ENCODE measurements at regions not wholly inside any gene's neighbourhood (a gene's known extent, or its start where the extent isn't known, plus 50 kb on each side); places are given as distances from the start of the nearest gene placed in this dataset.
"Not testable (repeated sequence)": the region's sequence is repeated elsewhere in the genome, so short reads cannot be mapped to it uniquely, and the experiment has no call there.

GRCh38 chr6:85136310-85136709 is 313.6 kb upstream of the NT5E start:
- 84 to 87% methylated on average over 3 of the region's 3 CpGs for WGBS, 2 experiments
- Histone ChIP-seq H3K4me1 (ENCODE audit: control insufficient read depth, insufficient read depth, low read length) (no peaks in the 10 kb centered on the region), H3K36me3 (ENCODE audit: control insufficient read depth, insufficient read depth, low read length) (no peaks in the 10 kb centered on the region), H3K4me3 (ENCODE audit: insufficient read depth, low read depth, low read length) (no peak overlapping the region), H3K27ac (ENCODE audit: insufficient read depth, low read depth, low read length, poor library complexity, severe bottlenecking) (no peak overlapping the region), H3K27me3 (ENCODE audit: control insufficient read depth, insufficient read depth, low read length, poor library complexity, severe bottlenecking) (no peaks in the 10 kb centered on the region), H3K9me3 (ENCODE audit: control insufficient read depth, low read length) (no peaks in the 10 kb centered on the region)

GRCh38 chr6:85135376-85136094 is 314.3 kb upstream of the NT5E start:
- WGBS, 2 experiments: 84 to 100% methylated on average over 1 of the region's 1 CpG
- no peaks in the 10 kb centered on the region for H3K27me3 ChIP-seq (ENCODE audit: control insufficient read depth, insufficient read depth, low read length, poor library complexity, severe bottlenecking)

GRCh38 chr6:85134172-85134571 is 315.7 kb upstream of the NT5E start:
- Histone ChIP-seq H3K27me3 (ENCODE audit: control insufficient read depth, insufficient read depth, low read length, poor library complexity, severe bottlenecking) (no peaks in the 10 kb centered on the region), H3K36me3 (ENCODE audit: control insufficient read depth, insufficient read depth, low read length) (no peaks in the 10 kb centered on the region), H3K4me3 (ENCODE audit: insufficient read depth, low read depth, low read length) (no peak overlapping the region), H3K4me1 (ENCODE audit: control insufficient read depth, insufficient read depth, low read length) (no peaks in the 10 kb centered on the region), H3K27ac (ENCODE audit: insufficient read depth, low read depth, low read length, poor library complexity, severe bottlenecking) (no peak overlapping the region), H3K9me3 (ENCODE audit: control insufficient read depth, low read length) (no peaks in the 10 kb centered on the region)
- WGBS, 2 experiments: 92 to 94% methylated on average over 4 to 5 of the region's 5 CpGs

More at GRCh38 chr6:85135376-85136094, 314.3 kb upstream of the NT5E start:
- no peaks in the 10 kb centered on the region for H3K4me1 ChIP-seq (ENCODE audit: control insufficient read depth, insufficient read depth, low read length)
- no peaks in the 10 kb centered on the region for H3K9me3 ChIP-seq (ENCODE audit: control insufficient read depth, low read length)
- H3K4me3 ChIP-seq (ENCODE audit: insufficient read depth, low read depth, low read length): no peak overlapping the region
- no peak overlapping the region for H3K27ac ChIP-seq (ENCODE audit: insufficient read depth, low read depth, low read length, poor library complexity, severe bottlenecking)
- no peaks in the 10 kb centered on the region for H3K36me3 ChIP-seq (ENCODE audit: control insufficient read depth, insufficient read depth, low read length)

GRCh38 chr6:85132091-85132490 is 317.8 kb upstream of the NT5E start:
- no peak overlapping the region for H3K27ac ChIP-seq (ENCODE audit: insufficient read depth, low read depth, low read length, poor library complexity, severe bottlenecking)
- no peak overlapping the region for H3K4me3 ChIP-seq (ENCODE audit: insufficient read depth, low read depth, low read length)
- no peaks in the 10 kb centered on the region for H3K9me3 ChIP-seq (ENCODE audit: control insufficient read depth, low read length)
- no peaks in the 10 kb centered on the region for H3K36me3 ChIP-seq (ENCODE audit: control insufficient read depth, insufficient read depth, low read length)
- 80% methylated on average over 1 of the region's 1 CpG; no CpG with 5 or more reads in 1 of the 2 experiments for WGBS, 2 experiments
- no peaks in the 10 kb centered on the region for H3K27me3 ChIP-seq (ENCODE audit: control insufficient read depth, insufficient read depth, low read length, poor library complexity, severe bottlenecking)
- no peaks in the 10 kb centered on the region for H3K4me1 ChIP-seq (ENCODE audit: control insufficient read depth, insufficient read depth, low read length)

GRCh38 chr6:85130743-85131142 is 319.1 kb upstream of the NT5E start:
- Histone ChIP-seq H3K9me3 (ENCODE audit: control insufficient read depth, low read length) (no peaks in the 10 kb centered on the region), H3K4me1 (ENCODE audit: control insufficient read depth, insufficient read depth, low read length) (no peaks in the 10 kb centered on the region), H3K4me3 (ENCODE audit: insufficient read depth, low read depth, low read length) (no peak overlapping the region), H3K27ac (ENCODE audit: insufficient read depth, low read depth, low read length, poor library complexity, severe bottlenecking) (no peak overlapping the region), H3K27me3 (ENCODE audit: control insufficient read depth, insufficient read depth, low read length, poor library complexity, severe bottlenecking) (no peaks in the 10 kb centered on the region), H3K36me3 (ENCODE audit: control insufficient read depth, insufficient read depth, low read length) (no peaks in the 10 kb centered on the region)
- 90 to 94% methylated on average over 3 of the region's 3 CpGs for WGBS, 2 experiments

- Histone ChIP-seq H3K4me3 (ENCODE audit: insufficient read depth, low read depth, low read length) (no peak overlapping the region), H3K4me1 (ENCODE audit: control insufficient read depth, insufficient read depth, low read length) (no peaks in the 10 kb centered on the region), H3K9me3 (ENCODE audit: control insufficient read depth, low read length) (no peaks in the 10 kb centered on the region), H3K36me3 (ENCODE audit: control insufficient read depth, insufficient read depth, low read length) (no peaks in the 10 kb centered on the region), H3K27me3 (ENCODE audit: control insufficient read depth, insufficient read depth, low read length, poor library complexity, severe bottlenecking) (no peaks in the 10 kb centered on the region), H3K27ac (ENCODE audit: insufficient read depth, low read depth, low read length, poor library complexity, severe bottlenecking) (no peak overlapping the region)
- 86 to 99% methylated on average over 3 to 5 of the region's 5 CpGs for WGBS, 2 experiments
These were observed 320.0 kb upstream of the NT5E start for GRCh38 chr6:85129881-85130280.

GRCh38 chr6:85128781-85129180 is 321.1 kb upstream of the NT5E start:
- Histone ChIP-seq H3K9me3 (ENCODE audit: control insufficient read depth, low read length) (no peaks in the 10 kb centered on the region), H3K36me3 (ENCODE audit: control insufficient read depth, insufficient read depth, low read length) (no peaks in the 10 kb centered on the region), H3K27ac (ENCODE audit: insufficient read depth, low read depth, low read length, poor library complexity, severe bottlenecking) (no peak overlapping the region), H3K4me1 (ENCODE audit: control insufficient read depth, insufficient read depth, low read length) (no peaks in the 10 kb centered on the region), H3K27me3 (ENCODE audit: control insufficient read depth, insufficient read depth, low read length, poor library complexity, severe bottlenecking) (no peaks in the 10 kb centered on the region), H3K4me3 (ENCODE audit: insufficient read depth, low read depth, low read length) (no peak overlapping the region)
- 96% methylated on average over 4 of the region's 4 CpGs for WGBS, 2 experiments

- not testable (repeated sequence) for H3K27me3 ChIP-seq (ENCODE audit: control insufficient read depth, insufficient read depth, low read length, poor library complexity, severe bottlenecking); H3K4me3 ChIP-seq (ENCODE audit: insufficient read depth, low read depth, low read length); H3K9me3 ChIP-seq (ENCODE audit: control insufficient read depth, low read length); H3K4me1 ChIP-seq (ENCODE audit: control insufficient read depth, insufficient read depth, low read length); H3K27ac ChIP-seq (ENCODE audit: insufficient read depth, low read depth, low read length, poor library complexity, severe bottlenecking); H3K36me3 ChIP-seq (ENCODE audit: control insufficient read depth, insufficient read depth, low read length)
- WGBS, 2 experiments: 72 to 84% methylated on average over 2 to 3 of the region's 3 CpGs
These were observed 321.6 kb upstream of the NT5E start for GRCh38 chr6:85128256-85128655.

GRCh38 chr6:85127696-85128243 is 322.1 kb upstream of the NT5E start:
- Histone ChIP-seq H3K4me3 (ENCODE audit: insufficient read depth, low read depth, low read length) (no peak overlapping the region), H3K4me1 (ENCODE audit: control insufficient read depth, insufficient read depth, low read length) (no peaks in the 10 kb centered on the region), H3K36me3 (ENCODE audit: control insufficient read depth, insufficient read depth, low read length) (no peaks in the 10 kb centered on the region), H3K9me3 (ENCODE audit: control insufficient read depth, low read length) (no peaks in the 10 kb centered on the region), H3K27me3 (ENCODE audit: control insufficient read depth, insufficient read depth, low read length, poor library complexity, severe bottlenecking) (no peaks in the 10 kb centered on the region), H3K27ac (ENCODE audit: insufficient read depth, low read depth, low read length, poor library complexity, severe bottlenecking) (no peak overlapping the region)
- 81 to 91% methylated on average over 3 of the region's 3 CpGs for WGBS, 2 experiments

GRCh38 chr6:85127168-85127498 is 322.8 kb upstream of the NT5E start:
- H3K4me1 ChIP-seq (ENCODE audit: control insufficient read depth, insufficient read depth, low read length): no peaks in the 10 kb centered on the region
- 66 to 74% methylated on average over 4 of the region's 4 CpGs for WGBS, 2 experiments
- no peaks in the 10 kb centered on the region for H3K36me3 ChIP-seq (ENCODE audit: control insufficient read depth, insufficient read depth, low read length)
- H3K27me3 ChIP-seq (ENCODE audit: control insufficient read depth, insufficient read depth, low read length, poor library complexity, severe bottlenecking): no peaks in the 10 kb centered on the region
- H3K27ac ChIP-seq (ENCODE audit: insufficient read depth, low read depth, low read length, poor library complexity, severe bottlenecking): no peak overlapping the region
- H3K9me3 ChIP-seq (ENCODE audit: control insufficient read depth, low read length): no peaks in the 10 kb centered on the region
- H3K4me3 ChIP-seq (ENCODE audit: insufficient read depth, low read depth, low read length): no peak overlapping the region
